ENCODE measurements at regions not wholly inside any gene's neighbourhood (a gene's known extent, or its start where the extent isn't known, plus 50 kb on each side); places are given as distances from the start of the nearest gene placed in this dataset.

DNA sequence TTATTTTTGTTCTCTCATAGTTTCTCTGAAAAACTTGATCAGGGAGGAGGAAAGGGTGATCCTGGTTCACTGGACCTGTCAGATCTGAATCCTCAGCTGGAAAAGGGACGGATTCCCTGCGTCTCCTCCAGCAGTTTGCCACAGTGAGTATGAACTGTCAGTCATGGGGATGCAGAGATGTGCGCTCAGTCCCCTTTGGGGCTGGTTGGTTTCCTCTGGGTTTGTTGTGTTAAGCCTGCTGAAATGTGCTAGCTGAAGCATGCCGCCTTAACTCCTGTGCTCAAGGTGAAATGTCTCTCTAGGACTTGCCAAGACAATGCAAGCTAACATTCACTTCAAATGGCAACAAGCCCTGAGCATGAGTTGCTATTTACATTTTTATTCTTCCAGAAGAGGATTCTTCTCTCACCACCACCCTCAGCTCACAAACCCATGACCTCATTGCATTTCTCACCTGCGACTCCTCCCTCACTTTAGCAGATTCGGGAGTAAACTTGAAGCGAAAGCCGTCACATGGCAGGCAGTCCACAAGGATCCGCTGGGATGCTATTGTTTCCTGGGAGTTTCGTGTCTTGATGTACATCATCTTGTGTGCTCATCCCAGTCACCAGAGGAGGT lies 192.9 kb upstream of the FZD8 start:
- no peak overlapping the region for H3K4me3 ChIP-seq (ENCODE audit: low read depth, low read length)
- TF ChIP-seq MYC (IDR thresholded peaks at IDR 0.05; ENCODE audit: low read depth, low read length) (no peak), POLR2A (IDR thresholded peaks at IDR 0.05; ENCODE audit: extremely low read depth, insufficient read length) (no peak)
- TF ChIP-seq, protein P1, sequence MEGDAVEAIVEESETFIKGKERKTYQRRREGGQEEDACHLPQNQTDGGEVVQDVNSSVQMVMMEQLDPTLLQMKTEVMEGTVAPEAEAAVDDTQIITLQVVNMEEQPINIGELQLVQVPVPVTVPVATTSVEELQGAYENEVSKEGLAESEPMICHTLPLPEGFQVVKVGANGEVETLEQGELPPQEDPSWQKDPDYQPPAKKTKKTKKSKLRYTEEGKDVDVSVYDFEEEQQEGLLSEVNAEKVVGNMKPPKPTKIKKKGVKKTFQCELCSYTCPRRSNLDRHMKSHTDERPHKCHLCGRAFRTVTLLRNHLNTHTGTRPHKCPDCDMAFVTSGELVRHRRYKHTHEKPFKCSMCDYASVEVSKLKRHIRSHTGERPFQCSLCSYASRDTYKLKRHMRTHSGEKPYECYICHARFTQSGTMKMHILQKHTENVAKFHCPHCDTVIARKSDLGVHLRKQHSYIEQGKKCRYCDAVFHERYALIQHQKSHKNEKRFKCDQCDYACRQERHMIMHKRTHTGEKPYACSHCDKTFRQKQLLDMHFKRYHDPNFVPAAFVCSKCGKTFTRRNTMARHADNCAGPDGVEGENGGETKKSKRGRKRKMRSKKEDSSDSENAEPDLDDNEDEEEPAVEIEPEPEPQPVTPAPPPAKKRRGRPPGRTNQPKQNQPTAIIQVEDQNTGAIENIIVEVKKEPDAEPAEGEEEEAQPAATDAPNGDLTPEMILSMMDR (IDR thresholded peaks at IDR 0.05; ENCODE audit: low read depth, low read length), result no peak
- TF ChIP-seq, protein P2, sequence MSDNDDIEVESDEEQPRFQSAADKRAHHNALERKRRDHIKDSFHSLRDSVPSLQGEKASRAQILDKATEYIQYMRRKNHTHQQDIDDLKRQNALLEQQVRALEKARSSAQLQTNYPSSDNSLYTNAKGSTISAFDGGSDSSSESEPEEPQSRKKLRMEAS (IDR thresholded peaks at IDR 0.05; ENCODE audit: low read depth, low read length), result no peak
- DNase-seq (ENCODE audit: low read depth), result no peak

GRCh38 chr10:35827783-35828182 lies 185.7 kb upstream of the FZD8 start:
- no peak for DNase-seq (ENCODE audit: low read depth)
- H3K4me3 ChIP-seq (ENCODE audit: low read depth, low read length), result no peak overlapping the region
- no peak for TF ChIP-seq POLR2A (IDR thresholded peaks at IDR 0.05; ENCODE audit: extremely low read depth, insufficient read length)
- TF ChIP-seq, protein P1 (IDR thresholded peaks at IDR 0.05; ENCODE audit: low read depth, low read length), result no peak

GRCh38 chr10:35824704-35825103 lies 182.6 kb upstream of the FZD8 start:
- no peak for DNase-seq (ENCODE audit: low read depth)
- H3K4me3 ChIP-seq (ENCODE audit: low read depth, low read length), result no peak overlapping the region
- TF ChIP-seq, protein P1 (IDR thresholded peaks at IDR 0.05; ENCODE audit: low read depth, low read length), result no peak

DNA sequence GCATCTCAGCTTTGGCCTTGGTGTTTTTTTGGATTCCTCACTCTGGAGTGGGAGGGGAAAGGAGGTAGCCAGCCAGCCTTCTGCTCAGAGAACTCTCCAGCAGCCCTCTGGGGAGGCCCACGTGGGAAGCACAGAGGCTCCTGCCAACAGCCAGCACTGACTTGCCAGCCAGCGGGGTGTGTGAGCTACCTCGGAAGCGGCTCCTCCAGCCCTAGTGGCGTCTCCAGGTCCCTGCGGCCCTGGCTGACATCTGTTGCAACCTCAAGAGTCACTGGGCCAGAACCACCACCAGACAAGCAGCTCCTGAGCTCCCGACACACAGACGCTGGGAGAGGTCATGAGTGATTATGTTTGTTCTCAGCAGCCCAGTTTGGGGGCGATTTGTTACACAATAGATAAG lies 180.2 kb upstream of the FZD8 start:
- TF ChIP-seq POLR2A (IDR thresholded peaks at IDR 0.05; ENCODE audit: extremely low read depth, insufficient read length), result no peak
- no peak for TF ChIP-seq MYC (IDR thresholded peaks at IDR 0.05; ENCODE audit: low read depth, low read length)
- TF ChIP-seq, protein P1 (IDR thresholded peaks at IDR 0.05; ENCODE audit: low read depth, low read length), result no peak
- TF ChIP-seq, protein P2 (IDR thresholded peaks at IDR 0.05; ENCODE audit: low read depth, low read length), result no peak
- peak; percentile 1 for DNase-seq (ENCODE audit: low read depth)
- no peak overlapping the region for H3K4me3 ChIP-seq (ENCODE audit: low read depth, low read length)

GRCh38 chr10:35821339-35821911 lies 179.3 kb upstream of the FZD8 start:
- no peak for DNase-seq (ENCODE audit: low read depth)
- TF ChIP-seq POLR2A (IDR thresholded peaks at IDR 0.05; ENCODE audit: extremely low read depth, insufficient read length) (no peak), MYC (IDR thresholded peaks at IDR 0.05; ENCODE audit: low read depth, low read length) (no peak)
- TF ChIP-seq, protein P1 (IDR thresholded peaks at IDR 0.05; ENCODE audit: low read depth, low read length), result no peak
- TF ChIP-seq, protein P2 (IDR thresholded peaks at IDR 0.05; ENCODE audit: low read depth, low read length), result no peak
- no peak overlapping the region for H3K4me3 ChIP-seq (ENCODE audit: low read depth, low read length)

DNA sequence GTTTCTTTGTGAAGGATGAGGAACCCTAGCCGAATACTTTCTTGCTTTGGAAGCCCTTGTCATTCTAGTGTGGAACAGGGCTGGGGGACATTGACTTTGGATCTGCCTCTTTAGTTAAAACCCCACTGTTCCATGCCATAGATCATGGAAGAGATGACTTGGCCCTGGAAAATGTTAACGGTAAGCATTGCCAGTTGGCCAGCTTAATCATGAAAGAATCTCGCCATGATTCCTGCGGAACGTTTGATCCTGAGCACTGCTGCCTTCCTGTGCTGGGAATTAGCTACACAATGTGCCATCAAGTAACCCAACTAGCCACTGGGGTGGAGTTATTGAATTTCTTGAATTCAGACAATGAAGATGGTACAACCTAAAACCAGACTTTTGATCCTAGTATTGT lies 177.6 kb upstream of the FZD8 start:
- no peak for DNase-seq (ENCODE audit: low read depth)
- TF ChIP-seq, protein P1 (IDR thresholded peaks at IDR 0.05; ENCODE audit: low read depth, low read length), result no peak
- TF ChIP-seq MYC (IDR thresholded peaks at IDR 0.05; ENCODE audit: low read depth, low read length) (no peak), POLR2A (IDR thresholded peaks at IDR 0.05; ENCODE audit: extremely low read depth, insufficient read length) (no peak)
- TF ChIP-seq, protein P2 (IDR thresholded peaks at IDR 0.05; ENCODE audit: low read depth, low read length), result no peak

More for the DNA sequence above, 177.6 kb upstream of the FZD8 start:
- H3K4me3 ChIP-seq (ENCODE audit: low read depth, low read length), result no peak overlapping the region
